BJ (cell line): ENCODE measurements at regions not wholly inside any gene's neighbourhood (a gene's known extent, or its start where the extent isn't known, plus 50 kb on each side); places are given as distances from the start of the nearest gene placed in this dataset.

Experiments
- CTCF ChIA-PET: fragments of 350-600 bp; formaldehyde crosslinking; extraction: SDS; loops from one replicate; lab custom pipeline; 2021; ENCODE audit warnings: antibody characterized with exemption, inconsistent platforms; lab: Yijun Ruan, JAX
- POLR2A ChIA-PET: fragments of 300-600 bp; sonication (Branson Sonifier 250); formaldehyde crosslinking; extraction: SDS; loops from one replicate; lab custom pipeline; 2021; ENCODE audit warnings: antibody characterized with exemption; lab: Charles Lee
- DNase-seq: peaks from one replicate; pipeline ENCODE4 v3.0.0-alpha.2; 2011; ENCODE audit warnings: low read depth
- H3K27me3 ChIP-seq: 2 replicates; pipeline ENCODE4 v1.6.0; 2011; ENCODE audit warnings: low read length; ENCODE audit not compliant: control insufficient read depth, insufficient read depth
- H3K36me3 ChIP-seq: 2 replicates; pipeline ENCODE4 v1.5.1; 2011; ENCODE audit warnings: low read length; ENCODE audit not compliant: control insufficient read depth, insufficient read depth
- H3K4me3 ChIP-seq: 2 replicates; pipeline ENCODE4 v1.5.1; 2011; ENCODE audit warnings: low read depth, mild to moderate bottlenecking, control low read depth, low read length
- TF ChIP-seq, protein P1 (sequence below): IDR thresholded peaks from 2 replicates; pipeline ENCODE4 v1.5.1; 2011; ENCODE audit warnings: low read depth, mild to moderate bottlenecking, control low read depth, inconsistent platforms, low read length, moderate library complexity; ENCODE audit not compliant: insufficient read depth

DNA sequence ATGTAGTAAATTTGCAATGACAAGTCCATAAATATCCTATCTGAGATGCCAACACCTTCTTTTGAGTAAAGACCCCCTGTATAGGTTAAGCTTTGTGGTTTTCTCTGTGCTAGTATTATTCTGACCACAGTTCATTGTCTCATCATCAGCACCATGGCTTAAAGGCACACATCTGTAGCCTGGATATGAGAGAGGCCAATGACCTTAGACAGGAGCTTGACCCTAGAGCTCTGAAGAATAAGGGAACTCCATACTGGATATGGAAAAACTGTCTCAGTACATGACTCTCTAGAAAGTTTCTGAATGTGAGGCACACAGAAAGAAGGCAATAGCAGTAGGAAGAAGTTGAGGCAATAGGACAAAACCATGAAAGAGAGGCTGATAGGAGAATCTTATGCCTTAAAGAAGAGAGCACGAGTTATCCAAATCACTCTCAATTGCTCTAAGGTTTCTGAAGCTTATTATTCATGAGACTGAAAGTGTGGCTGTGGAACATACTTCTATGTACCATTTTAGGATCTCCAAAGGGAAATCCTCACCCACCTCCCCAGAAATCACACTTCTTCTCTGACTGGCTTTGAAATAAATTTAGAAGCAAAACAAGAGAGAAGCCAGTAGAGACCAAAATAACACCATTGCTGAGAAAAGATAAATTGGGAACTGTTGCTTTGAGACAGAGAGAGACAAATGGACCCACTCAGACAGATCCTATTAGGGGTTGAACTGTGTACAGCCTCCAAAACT is 150.2 kb downstream of the ABCA8 start:
- Histone ChIP-seq H3K36me3 (no peaks in the 10 kb centered on the region), H3K27me3 (no peaks in the 10 kb centered on the region; the same call in 1 of the 2 replicates), H3K4me3 (no peak overlapping the region)
- CTCF ChIA-PET, result interaction anchor here (1.7 kb wide), 1 partner anchor 10 kb away, joined by 4 read pairs; no protein-coding TSS in a partner anchor
- POLR2A ChIA-PET, result no interaction called here
- TF ChIP-seq, protein P1, sequence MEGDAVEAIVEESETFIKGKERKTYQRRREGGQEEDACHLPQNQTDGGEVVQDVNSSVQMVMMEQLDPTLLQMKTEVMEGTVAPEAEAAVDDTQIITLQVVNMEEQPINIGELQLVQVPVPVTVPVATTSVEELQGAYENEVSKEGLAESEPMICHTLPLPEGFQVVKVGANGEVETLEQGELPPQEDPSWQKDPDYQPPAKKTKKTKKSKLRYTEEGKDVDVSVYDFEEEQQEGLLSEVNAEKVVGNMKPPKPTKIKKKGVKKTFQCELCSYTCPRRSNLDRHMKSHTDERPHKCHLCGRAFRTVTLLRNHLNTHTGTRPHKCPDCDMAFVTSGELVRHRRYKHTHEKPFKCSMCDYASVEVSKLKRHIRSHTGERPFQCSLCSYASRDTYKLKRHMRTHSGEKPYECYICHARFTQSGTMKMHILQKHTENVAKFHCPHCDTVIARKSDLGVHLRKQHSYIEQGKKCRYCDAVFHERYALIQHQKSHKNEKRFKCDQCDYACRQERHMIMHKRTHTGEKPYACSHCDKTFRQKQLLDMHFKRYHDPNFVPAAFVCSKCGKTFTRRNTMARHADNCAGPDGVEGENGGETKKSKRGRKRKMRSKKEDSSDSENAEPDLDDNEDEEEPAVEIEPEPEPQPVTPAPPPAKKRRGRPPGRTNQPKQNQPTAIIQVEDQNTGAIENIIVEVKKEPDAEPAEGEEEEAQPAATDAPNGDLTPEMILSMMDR, result no peak
- no peak for DNase-seq

DNA sequence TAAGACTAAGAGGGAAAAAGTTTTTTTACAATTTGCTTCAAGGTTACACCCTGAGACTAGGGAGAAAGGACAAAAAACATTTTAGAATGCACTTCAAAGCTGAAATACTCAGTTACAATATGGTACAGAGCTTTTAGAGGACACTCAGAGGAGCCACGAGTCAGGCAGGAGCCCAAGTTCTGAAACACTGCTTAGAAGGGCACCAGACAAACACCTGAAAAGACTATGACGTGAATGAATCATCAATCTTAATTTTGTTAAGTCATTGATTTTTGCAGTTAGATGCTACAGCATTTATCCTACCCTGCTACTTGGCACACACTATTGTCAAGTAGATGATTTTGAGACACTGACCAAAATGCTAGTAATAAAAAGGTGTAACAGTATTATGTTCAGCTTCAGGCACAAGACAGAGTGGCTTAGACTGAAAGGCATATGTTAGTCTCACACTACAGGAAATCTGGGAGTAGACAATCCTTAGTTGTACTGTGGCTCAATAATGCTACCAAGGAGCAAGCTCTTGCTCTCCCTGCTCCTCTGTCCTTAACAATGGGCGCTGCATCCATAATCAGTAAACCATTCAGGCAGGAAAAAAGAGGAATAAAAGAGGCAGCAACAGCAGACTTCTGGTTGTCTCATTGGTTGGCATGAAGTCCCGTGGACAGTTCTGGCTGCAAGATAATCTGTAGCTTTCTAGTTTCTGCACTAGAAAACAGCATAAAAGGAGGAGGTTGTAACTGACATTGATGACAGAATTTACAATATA is 151.8 kb downstream of the ABCA8 start:
- CTCF ChIA-PET, result interaction anchor here (1.0 to 1.8 kb wide), 2 partner anchors 8 to 11 kb away, joined by 3 to 8 read pairs; no protein-coding TSS in a partner anchor
- POLR2A ChIA-PET, result no interaction called here
- H3K4me3 ChIP-seq, result no peak overlapping the region

DNA sequence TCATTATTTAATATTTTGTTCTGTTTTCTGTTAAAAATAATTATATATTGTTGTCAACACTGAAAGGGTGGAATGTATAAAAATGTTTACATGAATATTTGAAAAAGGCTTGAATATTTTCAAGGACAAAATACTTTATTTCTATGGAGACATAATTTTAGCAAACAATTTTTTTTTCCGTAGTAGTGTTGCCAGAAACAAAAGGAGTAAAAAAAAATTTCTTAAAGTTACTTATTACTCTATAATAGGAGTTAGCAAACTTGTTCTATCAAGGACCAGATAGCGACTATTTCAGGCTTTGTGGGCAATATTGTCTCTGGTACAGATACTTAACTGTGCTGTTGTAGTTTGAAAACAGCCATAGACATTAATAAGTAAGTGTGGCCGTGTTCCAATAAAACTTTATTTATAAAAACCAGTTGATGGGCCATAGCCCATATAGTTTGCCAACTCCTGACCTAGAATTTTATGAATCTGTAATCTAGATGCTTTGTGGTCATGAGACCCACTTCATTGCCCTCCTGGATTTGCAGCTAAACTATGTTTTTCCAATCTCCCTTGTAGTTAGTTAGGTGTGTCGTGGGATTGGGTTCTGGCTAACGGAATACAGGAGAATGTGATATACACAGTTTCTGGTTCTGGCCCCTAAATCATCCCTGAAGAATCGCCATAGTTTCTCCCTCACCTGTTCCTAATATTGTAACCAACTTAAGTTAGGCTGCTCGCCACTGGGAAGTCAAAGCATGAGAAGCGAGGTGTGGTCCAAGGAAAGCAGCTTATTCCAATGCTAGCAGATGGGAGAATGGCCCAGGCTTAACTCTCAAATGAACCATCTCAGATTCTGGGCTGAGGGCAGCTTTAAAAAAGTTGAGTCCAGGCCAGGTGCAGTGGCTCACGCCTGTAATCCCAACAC is 153.6 kb downstream of the ABCA8 start:
- POLR2A ChIA-PET, result no interaction called here
- no peak for DNase-seq
- Histone ChIP-seq H3K4me3 (no peak overlapping the region), H3K27me3 (no peaks in the 10 kb centered on the region; the same call in 1 of the 2 replicates), H3K36me3 (no peaks in the 10 kb centered on the region)
- CTCF ChIA-PET, result no interaction called here
- TF ChIP-seq, protein P1, result no peak

More for the DNA sequence above, 151.8 kb downstream of the ABCA8 start:
- TF ChIP-seq, protein P1, result no peak
- Histone ChIP-seq H3K27me3 (no peaks in the 10 kb centered on the region; the same call in 1 of the 2 replicates), H3K36me3 (no peaks in the 10 kb centered on the region)
- DNase-seq, result no peak

DNA sequence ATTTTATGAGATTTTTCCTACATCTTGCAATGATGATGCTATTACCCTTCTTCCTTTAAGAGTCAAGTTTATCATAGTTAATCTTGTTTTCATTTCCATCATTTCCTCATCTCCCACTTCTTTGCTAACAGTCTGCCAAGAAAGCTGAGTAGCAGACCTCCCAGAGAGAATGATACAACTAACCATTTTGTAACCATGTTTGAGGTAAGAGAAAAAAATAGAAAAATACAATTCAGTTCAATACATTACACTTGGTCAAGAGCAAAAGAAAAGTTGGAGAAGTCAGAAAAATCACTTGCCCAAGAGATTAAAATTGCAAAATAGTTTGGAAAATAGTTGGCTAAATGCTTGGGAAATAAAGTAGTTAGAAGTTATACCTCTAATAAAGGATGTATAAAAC is 154.4 kb downstream of the ABCA8 start:
- DNase-seq, result no peak
- no peaks in the 10 kb centered on the region; the same call in 1 of the 2 replicates for H3K27me3 ChIP-seq
- POLR2A ChIA-PET, result no interaction called here
- no peak overlapping the region for H3K4me3 ChIP-seq
- no peaks in the 10 kb centered on the region for H3K36me3 ChIP-seq
- CTCF ChIA-PET, result interaction anchor here (0.8 kb wide), 1 partner anchor 9 kb away, joined by 3 read pairs; no protein-coding TSS in a partner anchor
- TF ChIP-seq, protein P1, result no peak
